SK-N-MC (cell line): ENCODE measurements at regions not wholly inside any gene's neighbourhood (a gene's known extent, or its start where the extent isn't known, plus 50 kb on each side); places are given as distances from the start of the nearest gene placed in this dataset.

Source experiments
- EZH2 ChIP-seq: fragments of 200-600 bp; sonication (generic); IDR thresholded peaks from one replicate; pipeline ENCODE4 v1.6.1; 2017; ENCODE audit warnings: antibody characterized with exemption
- FOXP2 ChIP-seq: optimal IDR thresholded peaks from 2 replicates; pipeline ENCODE3; 2011; ENCODE audit warnings: mild to moderate bottlenecking, moderate library complexity; ENCODE audit not compliant: insufficient read depth; ENCODE audit errors: extremely low read length, control extremely low read depth
- POLR2AphosphoS5 ChIP-seq: IDR thresholded peaks from 2 replicates; pipeline ENCODE4 v1.6.1; 2012; ENCODE audit warnings: mild to moderate bottlenecking, low read depth, low read length, borderline replicate concordance

DNA sequence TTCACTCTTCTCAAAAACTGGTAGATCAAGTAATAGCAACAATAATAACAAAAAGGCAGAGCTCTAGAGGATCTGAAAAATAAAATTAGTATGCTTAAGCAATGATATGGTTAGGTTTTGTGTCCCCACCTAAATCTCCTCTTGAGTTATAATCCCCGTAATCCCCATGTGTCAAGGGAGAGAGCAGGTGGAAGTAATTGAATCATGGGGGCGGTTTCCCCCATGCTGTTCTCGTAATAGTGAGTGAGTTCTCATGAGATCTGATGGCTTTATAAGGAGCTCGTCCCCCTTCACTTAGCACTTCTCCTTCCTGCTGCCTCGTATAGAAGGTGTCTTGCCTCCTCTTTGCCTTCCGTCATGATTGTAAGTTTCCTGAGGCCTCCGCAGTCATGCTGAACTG, 60.2 kb upstream of the ABHD2 start:
- no peak for TF ChIP-seq EZH2
- no peak for TF ChIP-seq POLR2AphosphoS5
- no peak for TF ChIP-seq FOXP2
